GM23338 (cell line): ENCODE measurements at regions not wholly inside any gene's neighbourhood (a gene's known extent, or its start where the extent isn't known, plus 50 kb on each side); places are given as distances from the start of the nearest gene placed in this dataset.

Experiments used
- ATAC-seq: fragments of 200-7000 bp; cut with Tn5 transposase; 3 replicates; pipeline ENCODE4 v1.9.1; 2020
- DNase-seq: peaks from one replicate; pipeline ENCODE4 v3.0.0-alpha.2; 2015; ENCODE audit warnings: low spot score
- H2AFZ ChIP-seq: fragments of 200-600 bp; sonication (generic); 2 replicates; pipeline ENCODE4 v1.8.0; 2016; ENCODE audit warnings: antibody characterized with exemption, mild to moderate bottlenecking, moderate library complexity
- H3F3A ChIP-seq: fragments of 200-600 bp; sonication (generic); replicated peaks from 2 replicates; pipeline ENCODE4 v1.8.0; 2017; ENCODE audit warnings: antibody characterized with exemption, mixed run types, low read depth
- H3K27ac ChIP-seq: fragments of 200-600 bp; sonication (generic); 2 replicates; pipeline ENCODE4 v1.6.1; 2016; ENCODE audit warnings: low read depth
- H3K27me3 ChIP-seq: fragments of 200-600 bp; sonication (generic); 2 replicates; pipeline ENCODE4 v1.8.0; 2016; ENCODE audit warnings: mild to moderate bottlenecking, mixed run types, moderate library complexity; ENCODE audit not compliant: insufficient read depth
- H3K36me3 ChIP-seq: fragments of 200-600 bp; sonication (generic); 2 replicates; pipeline ENCODE4 v1.8.0; 2016; ENCODE audit warnings: mild to moderate bottlenecking; ENCODE audit not compliant: insufficient read depth
- H3K4me1 ChIP-seq: fragments of 200-600 bp; sonication (generic); 2 replicates; pipeline ENCODE4 v1.8.0; 2016; ENCODE audit warnings: mild to moderate bottlenecking, moderate library complexity; ENCODE audit not compliant: insufficient read depth
- H3K4me2 ChIP-seq: fragments of 200-600 bp; sonication (generic); 2 replicates; pipeline ENCODE4 v1.7.1; 2017; ENCODE audit warnings: mixed run types
- H3K4me3 ChIP-seq: fragments of 200-600 bp; sonication (generic); 2 replicates; pipeline ENCODE4 v1.6.1; 2016; ENCODE audit warnings: mixed run types
- H3K79me2 ChIP-seq: fragments of 200-600 bp; sonication (generic); replicated peaks from 2 replicates; pipeline ENCODE4 v1.8.0; 2017; ENCODE audit warnings: mild to moderate bottlenecking; ENCODE audit not compliant: insufficient read depth
- H3K9me2 ChIP-seq: fragments of 200-600 bp; sonication (generic); 2 replicates; pipeline ENCODE4 v1.8.0; 2017; ENCODE audit not compliant: insufficient read depth
- H4K20me1 ChIP-seq: fragments of 200-600 bp; sonication (generic); replicated peaks from 2 replicates; pipeline ENCODE4 v1.8.0; 2017; ENCODE audit warnings: mild to moderate bottlenecking; ENCODE audit not compliant: insufficient read depth
- H3K27ac Mint-ChIP-seq: 2 replicates; pipeline ENCODE4 v1.8.0; 2020; ENCODE audit warnings: inconsistent platforms, mild to moderate bottlenecking, moderate library complexity, mixed read lengths
- H3K27me3 Mint-ChIP-seq: 3 replicates; pipeline ENCODE4 v1.8.0; 2022; ENCODE audit warnings: low read depth, mild to moderate bottlenecking, moderate library complexity, mixed read lengths, inconsistent platforms; ENCODE audit not compliant: insufficient read depth, poor library complexity
- H3K36me3 Mint-ChIP-seq: 3 replicates; pipeline ENCODE4 v1.8.0; 2021; ENCODE audit warnings: low read depth, mild to moderate bottlenecking, inconsistent platforms, moderate library complexity, mixed read lengths
- H3K4me1 Mint-ChIP-seq: 3 replicates; pipeline ENCODE4 v1.8.0; 2020; ENCODE audit warnings: mild to moderate bottlenecking, inconsistent platforms, mixed read lengths
- H3K4me3 Mint-ChIP-seq: 3 replicates; pipeline ENCODE4 v1.8.0; 2021; ENCODE audit warnings: moderate library complexity, mild to moderate bottlenecking, inconsistent platforms, mixed read lengths
- H3K9me3 Mint-ChIP-seq: 3 replicates; pipeline ENCODE4 v1.8.0; 2020; ENCODE audit warnings: moderate library complexity, mild to moderate bottlenecking, inconsistent platforms, mixed read lengths
- CREB1 ChIP-seq: fragments of 250-450 bp; sonication (Bioruptor Pico); IDR thresholded peaks from 2 replicates; pipeline ENCODE4 v1.5.0; 2020; ENCODE audit warnings: low read depth, mild to moderate bottlenecking, moderate library complexity
- CTCF ChIP-seq, 2 experiments: fragments of 200-600 bp in 1 of 2; sonication (generic) in 1 of 2; conservative IDR thresholded peaks; 2 replicates each; pipeline versions ENCODE4 v1.5.1 to v1.6.1; 2016 to 2017; ENCODE audit warnings: antibody characterized with exemption in 2 of 2, low read depth in 2 of 2, mild to moderate bottlenecking in 2 of 2, moderate library complexity in 1 of 2
- ETS1 ChIP-seq: IDR thresholded peaks from 2 replicates; pipeline ENCODE4 v1.6.1; 2016; ENCODE audit warnings: antibody characterized with exemption
- EZH2 ChIP-seq: fragments of 200-600 bp; sonication (generic); IDR thresholded peaks from one replicate; pipeline ENCODE4 v1.8.0; 2017; ENCODE audit warnings: antibody characterized with exemption, mild to moderate bottlenecking, low read depth; ENCODE audit not compliant: unreplicated experiment
- EZH2phosphoT487 ChIP-seq: fragments of 200-600 bp; sonication (generic); IDR thresholded peaks from one replicate; pipeline ENCODE4 v1.8.1; 2018; ENCODE audit warnings: antibody characterized with exemption; ENCODE audit not compliant: unreplicated experiment
- NANOG ChIP-seq: IDR thresholded peaks from 2 replicates; pipeline ENCODE4 v1.6.1; 2016; ENCODE audit warnings: antibody characterized with exemption, borderline replicate concordance
- REST ChIP-seq: IDR thresholded peaks from one replicate; pipeline ENCODE4 v1.6.1; 2018; ENCODE audit warnings: antibody characterized with exemption; ENCODE audit not compliant: unreplicated experiment
- STAT1 ChIP-seq: IDR thresholded peaks from one replicate; pipeline ENCODE4 v1.6.1; 2016; ENCODE audit warnings: antibody characterized with exemption; ENCODE audit not compliant: unreplicated experiment
- ZNF114 ChIP-seq: fragments of 250-450 bp; sonication (Bioruptor Pico); IDR thresholded peaks from 2 replicates; pipeline ENCODE4 v1.5.0; 2020; ENCODE audit warnings: mild to moderate bottlenecking, moderate library complexity
- ZNF462 ChIP-seq: fragments of 250-450 bp; sonication (Bioruptor Pico); IDR thresholded peaks from 2 replicates; pipeline ENCODE4 v1.5.0; 2020; ENCODE audit warnings: mild to moderate bottlenecking, moderate library complexity

GRCh38 chr4:100809506-100809905 lies 291.7 kb upstream of the EMCN start (continued):
- TF ChIP-seq ZNF462 (no peak), EZH2 (no peak), EZH2phosphoT487 (no peak), CTCF (conservative IDR thresholded peaks at IDR 0.05; ENCODE audit: low read depth in 2 of 2) (no peak)

DNA sequence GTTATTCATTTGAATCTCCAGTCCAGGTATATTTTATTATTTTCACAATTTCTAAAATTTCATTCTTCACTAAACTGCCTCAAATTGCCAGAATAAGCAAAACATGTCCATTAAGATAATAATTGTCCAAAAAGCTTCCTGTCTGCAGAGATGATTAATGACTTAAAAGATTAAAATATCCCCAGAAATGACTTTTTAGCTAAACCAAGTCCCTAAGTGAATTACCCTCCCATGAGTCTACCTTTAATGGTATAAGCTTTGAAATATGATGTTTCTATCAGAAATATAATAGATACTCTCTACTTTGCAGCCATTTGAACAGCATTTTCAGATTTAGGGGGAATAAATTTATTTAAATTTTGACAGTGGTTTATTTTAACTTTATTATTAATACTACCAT lies 289.2 kb upstream of the EMCN start:
- no peak for DNase-seq
- Histone ChIP-seq H3F3A (no peaks in the 10 kb centered on the region), H3K9me2 (no peaks in the 10 kb centered on the region), H3K4me3 (no peak overlapping the region), H2AFZ (no peak overlapping the region), H3K36me3 (no peaks in the 10 kb centered on the region), H3K27ac (no peak overlapping the region), H3K4me1 (peaks cover 21% of the 10 kb centered on the region), H4K20me1 (no peaks in the 10 kb centered on the region), H3K4me2 (no peak overlapping the region), H3K79me2 (no peaks in the 10 kb centered on the region), H3K27me3 (no peaks in the 10 kb centered on the region)
- Mint-ChIP-seq H3K4me3 (no peak overlapping the region), H3K9me3 (no peaks in the 10 kb centered on the region; the same call in 1 of the 3 replicates), H3K4me1 (peaks cover 20% of the 10 kb centered on the region), H3K27ac (no peak overlapping the region), H3K36me3 (no peaks in the 10 kb centered on the region; the same call in 2 of the 3 replicates), H3K27me3 (no peaks in the 10 kb centered on the region)
- no peak for ATAC-seq
- TF ChIP-seq ETS1 (no peak), STAT1 (no peak), CREB1 (CRISPR knock-in tag) (no peak), REST (no peak), ZNF114 (no peak), NANOG (no peak)
